ENCODE measurements at regions not wholly inside any gene's neighbourhood (a gene's known extent, or its start where the extent isn't known, plus 50 kb on each side); places are given as distances from the start of the nearest gene placed in this dataset.

GRCh38 chr7:124387056-124387455 lies 354.2 kb upstream of the TMEM229A start:
- Histone ChIP-seq H3K27me3 (no peaks in the 10 kb centered on the region), H3K4me3 (no peak overlapping the region), H3K4me1 (no peaks in the 10 kb centered on the region), H3K36me3 (no peaks in the 10 kb centered on the region), H3K27ac (no peak overlapping the region), H3K9me3 (peaks cover 0 to 4% (median 0%) of the 10 kb centered on the region in 12 donors)
- no peak for TF ChIP-seq POLR2A (IDR thresholded peaks at IDR 0.05)
- TF ChIP-seq CTCF (IDR thresholded peaks at IDR 0.05): no peak
- no peak for ATAC-seq
- no peak for DNase-seq
- intact Hi-C loops (cut with DNase I): no loop called here
- WGBS, 4 donors: 75 to 85% (median 80%) methylated on average over 4 of the region's 4 CpGs

GRCh38 chr7:124379296-124379695 lies 346.4 kb upstream of the TMEM229A start:
- Histone ChIP-seq H3K4me3 (no peak overlapping the region), H3K27me3 (no peaks in the 10 kb centered on the region), H3K4me1 (no peaks in the 10 kb centered on the region), H3K27ac (no peak overlapping the region), H3K9me3 (peaks cover 0 to 4% (median 0%) of the 10 kb centered on the region in 12 donors), H3K36me3 (no peaks in the 10 kb centered on the region)
- no peak for ATAC-seq
- intact Hi-C loops (cut with DNase I): no loop called here
- WGBS, 4 donors: 65 to 86% (median 72%) methylated on average over 1 of the region's 1 CpG
- DNase-seq: no peak
- TF ChIP-seq POLR2A (IDR thresholded peaks at IDR 0.05): no peak
- TF ChIP-seq CTCF (IDR thresholded peaks at IDR 0.05): no peak

GRCh38 chr7:124376111-124376510 lies 343.2 kb upstream of the TMEM229A start:
- Histone ChIP-seq H3K27me3 (no peaks in the 10 kb centered on the region), H3K27ac (no peak overlapping the region), H3K9me3 (no peaks in the 10 kb centered on the region), H3K4me3 (no peak overlapping the region), H3K36me3 (no peaks in the 10 kb centered on the region), H3K4me1 (no peaks in the 10 kb centered on the region)
- WGBS, 4 donors: 59 to 64% (median 62%) methylated on average over 4 of the region's 4 CpGs
- DNase-seq (no peak), ATAC-seq (no peak)
- intact Hi-C loops (cut with DNase I): no loop called here
- TF ChIP-seq CTCF (IDR thresholded peaks at IDR 0.05) (no peak), POLR2A (IDR thresholded peaks at IDR 0.05) (no peak)

GRCh38 chr7:124375391-124375790 lies 342.5 kb upstream of the TMEM229A start:
- H3K27me3 ChIP-seq: no peaks in the 10 kb centered on the region
- H3K4me3 ChIP-seq: no peak overlapping the region
- 75 to 81% (median 78%) methylated on average over 4 of the region's 4 CpGs for WGBS, 4 donors
- intact Hi-C loops (cut with DNase I): no loop called here
- DNase-seq: no peak
- no peaks in the 10 kb centered on the region for H3K4me1 ChIP-seq
- H3K27ac ChIP-seq: no peak overlapping the region
- no peaks in the 10 kb centered on the region for H3K9me3 ChIP-seq
- no peaks in the 10 kb centered on the region for H3K36me3 ChIP-seq
- ATAC-seq: no peak
- no peak for TF ChIP-seq CTCF (IDR thresholded peaks at IDR 0.05)
- no peak for TF ChIP-seq POLR2A (IDR thresholded peaks at IDR 0.05)
